ENCODE measurements at regions not wholly inside any gene's neighbourhood (a gene's known extent, or its start where the extent isn't known, plus 50 kb on each side); places are given as distances from the start of the nearest gene placed in this dataset.

DNA sequence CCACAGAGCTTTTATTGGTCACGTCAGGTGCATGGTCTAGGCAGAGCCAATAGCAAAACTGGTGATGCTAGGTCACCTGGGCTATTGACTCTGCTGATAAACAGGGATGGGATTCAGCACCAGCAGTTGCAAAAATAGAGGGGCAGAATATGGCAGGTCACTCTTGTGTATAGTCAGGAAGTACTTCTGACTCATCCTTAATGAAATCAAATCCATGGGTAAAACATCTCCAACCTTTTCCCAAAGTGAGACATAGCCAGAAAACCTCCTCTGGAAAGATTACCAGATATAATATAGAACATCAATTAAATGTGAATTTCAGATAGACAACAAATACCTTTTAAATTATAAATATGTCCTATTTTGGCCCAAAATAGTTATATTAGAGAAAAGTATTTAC lies 383.2 kb downstream of the METTL15 start:
- no peaks in the 10 kb centered on the region for H4K20me1 ChIP-seq (ENCODE audit: insufficient read depth)
- ChIA-PET POLR2A (no interaction called here), CTCF (no interaction called here), RAD21 (ENCODE audit: low non-redundant PET in 1 of 2, low total read pairs in 2 of 2, uncharacterized antibody in 2 of 2, unreplicated experiment in 2 of 2) (no interaction called here)
- no TSS peak for BruUV-seq (replicated peaks)
- no peaks in the 10 kb centered on the region for H3K4me1 ChIP-seq (ENCODE audit: control insufficient read depth in 1 of 2, insufficient read depth in 2 of 2, low read length in 2 of 2)
- H3K4me3 ChIP-seq (replicated peaks in 1 of 2; ENCODE audit: low read depth in 1 of 2, low read length in 2 of 2), result no peak overlapping the region
- H3K79me2 ChIP-seq (ENCODE audit: insufficient read depth, low read length), result no peaks in the 10 kb centered on the region
- H3K9me3 ChIP-seq (ENCODE audit: control insufficient read depth in 1 of 2, insufficient read depth in 1 of 2, low read depth in 1 of 2, low read length in 2 of 2), result no peaks in the 10 kb centered on the region
- H3K36me3 ChIP-seq (ENCODE audit: control insufficient read depth in 1 of 2, insufficient read depth in 2 of 2, low read length in 2 of 2), result no peaks in the 10 kb centered on the region
- H2AFZ ChIP-seq (ENCODE audit: low read depth, low read length, poor library complexity, severe bottlenecking), result no peak overlapping the region
- no peak overlapping the region for H3K4me2 ChIP-seq (ENCODE audit: low read length)
- H3K9ac ChIP-seq (ENCODE audit: low read length), result no peak overlapping the region
- no peak overlapping the region for H3K27ac ChIP-seq (ENCODE audit: low read depth, low read length)
- ATAC-seq (no peak), DNase-seq (ENCODE audit: low read depth, low spot score) (no peak)
- no peak for TF ChIP-seq EZH2phosphoT487 (IDR thresholded peaks at IDR 0.05; ENCODE audit: borderline replicate concordance)
- TF ChIP-seq, protein P1, sequence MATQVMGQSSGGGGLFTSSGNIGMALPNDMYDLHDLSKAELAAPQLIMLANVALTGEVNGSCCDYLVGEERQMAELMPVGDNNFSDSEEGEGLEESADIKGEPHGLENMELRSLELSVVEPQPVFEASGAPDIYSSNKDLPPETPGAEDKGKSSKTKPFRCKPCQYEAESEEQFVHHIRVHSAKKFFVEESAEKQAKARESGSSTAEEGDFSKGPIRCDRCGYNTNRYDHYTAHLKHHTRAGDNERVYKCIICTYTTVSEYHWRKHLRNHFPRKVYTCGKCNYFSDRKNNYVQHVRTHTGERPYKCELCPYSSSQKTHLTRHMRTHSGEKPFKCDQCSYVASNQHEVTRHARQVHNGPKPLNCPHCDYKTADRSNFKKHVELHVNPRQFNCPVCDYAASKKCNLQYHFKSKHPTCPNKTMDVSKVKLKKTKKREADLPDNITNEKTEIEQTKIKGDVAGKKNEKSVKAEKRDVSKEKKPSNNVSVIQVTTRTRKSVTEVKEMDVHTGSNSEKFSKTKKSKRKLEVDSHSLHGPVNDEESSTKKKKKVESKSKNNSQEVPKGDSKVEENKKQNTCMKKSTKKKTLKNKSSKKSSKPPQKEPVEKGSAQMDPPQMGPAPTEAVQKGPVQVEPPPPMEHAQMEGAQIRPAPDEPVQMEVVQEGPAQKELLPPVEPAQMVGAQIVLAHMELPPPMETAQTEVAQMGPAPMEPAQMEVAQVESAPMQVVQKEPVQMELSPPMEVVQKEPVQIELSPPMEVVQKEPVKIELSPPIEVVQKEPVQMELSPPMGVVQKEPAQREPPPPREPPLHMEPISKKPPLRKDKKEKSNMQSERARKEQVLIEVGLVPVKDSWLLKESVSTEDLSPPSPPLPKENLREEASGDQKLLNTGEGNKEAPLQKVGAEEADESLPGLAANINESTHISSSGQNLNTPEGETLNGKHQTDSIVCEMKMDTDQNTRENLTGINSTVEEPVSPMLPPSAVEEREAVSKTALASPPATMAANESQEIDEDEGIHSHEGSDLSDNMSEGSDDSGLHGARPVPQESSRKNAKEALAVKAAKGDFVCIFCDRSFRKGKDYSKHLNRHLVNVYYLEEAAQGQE (IDR thresholded peaks at IDR 0.05; ENCODE audit: low read depth), result no peak
- no peak for TF ChIP-seq RAD21 (IDR thresholded peaks at IDR 0.05; ENCODE audit: low read depth)
- no peak for TF ChIP-seq SIN3A (IDR thresholded peaks at IDR 0.05; ENCODE audit: low read depth)
- TF ChIP-seq CBX3 (IDR thresholded peaks at IDR 0.05; ENCODE audit: low read depth), result no peak
- TF ChIP-seq TCF7L2 (IDR thresholded peaks at IDR 0.05; ENCODE audit: borderline replicate concordance, extremely low read depth, insufficient read depth, insufficient read length), result no peak
- no peaks in the 10 kb centered on the region for H3K9me2 ChIP-seq (ENCODE audit: insufficient read depth)
- H3K27me3 ChIP-seq (ENCODE audit: insufficient read depth, low read length), result no peaks in the 10 kb centered on the region
- intact Hi-C loops (cut with micrococcal nuclease), result no loop called here

DNA sequence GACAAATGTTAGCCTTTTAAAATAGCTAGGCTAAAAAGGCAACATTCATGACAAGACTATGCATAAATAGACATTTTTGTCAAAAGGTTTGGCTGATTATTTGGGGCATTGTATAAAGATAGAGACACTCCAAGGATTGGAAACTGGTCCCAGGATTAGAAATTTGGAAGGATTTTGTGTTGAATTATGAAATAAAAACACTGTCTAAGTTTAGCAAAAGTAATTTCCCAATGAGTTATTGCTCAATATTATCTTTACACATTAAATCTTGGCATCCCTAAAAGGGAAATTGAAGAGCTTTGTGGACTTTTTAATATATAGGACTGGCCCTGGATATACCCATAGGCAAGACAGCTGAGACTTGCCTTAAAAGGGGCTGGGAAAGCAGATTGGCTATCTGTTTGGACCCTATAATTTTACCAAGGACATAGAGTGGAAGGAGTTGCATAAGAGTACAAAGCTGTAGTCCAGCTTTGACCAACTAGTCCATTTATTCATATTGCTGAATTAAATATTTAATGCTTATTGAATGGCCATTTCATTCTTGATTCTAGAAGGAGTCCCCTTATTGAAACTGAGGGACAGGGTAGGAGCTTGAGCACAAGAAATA lies 382.7 kb downstream of the METTL15 start:
- Histone ChIP-seq H3K79me2 (ENCODE audit: insufficient read depth, low read length) (no peaks in the 10 kb centered on the region), H3K9me3 (ENCODE audit: control insufficient read depth in 1 of 2, insufficient read depth in 1 of 2, low read depth in 1 of 2, low read length in 2 of 2) (no peaks in the 10 kb centered on the region), H3K4me3 (replicated peaks in 1 of 2; ENCODE audit: low read depth in 1 of 2, low read length in 2 of 2) (no peak overlapping the region), H3K27me3 (ENCODE audit: insufficient read depth, low read length) (no peaks in the 10 kb centered on the region), H2AFZ (ENCODE audit: low read depth, low read length, poor library complexity, severe bottlenecking) (no peak overlapping the region), H3K36me3 (ENCODE audit: control insufficient read depth in 1 of 2, insufficient read depth in 2 of 2, low read length in 2 of 2) (no peaks in the 10 kb centered on the region), H4K20me1 (ENCODE audit: insufficient read depth) (no peaks in the 10 kb centered on the region), H3K27ac (ENCODE audit: low read depth, low read length) (no peak overlapping the region), H3K9me2 (ENCODE audit: insufficient read depth) (no peaks in the 10 kb centered on the region), H3K4me1 (ENCODE audit: control insufficient read depth in 1 of 2, insufficient read depth in 2 of 2, low read length in 2 of 2) (no peaks in the 10 kb centered on the region), H3K9ac (ENCODE audit: low read length) (no peak overlapping the region), H3K4me2 (ENCODE audit: low read length) (no peak overlapping the region)
- ChIA-PET POLR2A (no interaction called here), RAD21 (ENCODE audit: low non-redundant PET in 1 of 2, low total read pairs in 2 of 2, uncharacterized antibody in 2 of 2, unreplicated experiment in 2 of 2) (no interaction called here), CTCF (no interaction called here)
- DNase-seq (ENCODE audit: low read depth, low spot score) (no peak), ATAC-seq (no peak)
- intact Hi-C loops (cut with micrococcal nuclease), result no loop called here
- no TSS peak for BruUV-seq (replicated peaks)
- TF ChIP-seq ELF1 (IDR thresholded peaks at IDR 0.05; ENCODE audit: borderline replicate concordance, low read depth) (no peak), EZH2 (IDR thresholded peaks at IDR 0.05) (no peak), RAD21 (IDR thresholded peaks at IDR 0.05; ENCODE audit: low read depth) (no peak), CBX3 (IDR thresholded peaks at IDR 0.05; ENCODE audit: low read depth) (no peak), YY1 (IDR thresholded peaks at IDR 0.05; ENCODE audit: extremely low read depth, insufficient replicate concordance, low read depth, low read length) (no peak), SP1 (IDR thresholded peaks at IDR 0.05; ENCODE audit: low read depth) (no peak), EGR1 (IDR thresholded peaks at IDR 0.05; ENCODE audit: low read depth) (no peak), SRF (IDR thresholded peaks at IDR 0.05; ENCODE audit: low read depth) (no peak)
- TF ChIP-seq, protein P2, sequence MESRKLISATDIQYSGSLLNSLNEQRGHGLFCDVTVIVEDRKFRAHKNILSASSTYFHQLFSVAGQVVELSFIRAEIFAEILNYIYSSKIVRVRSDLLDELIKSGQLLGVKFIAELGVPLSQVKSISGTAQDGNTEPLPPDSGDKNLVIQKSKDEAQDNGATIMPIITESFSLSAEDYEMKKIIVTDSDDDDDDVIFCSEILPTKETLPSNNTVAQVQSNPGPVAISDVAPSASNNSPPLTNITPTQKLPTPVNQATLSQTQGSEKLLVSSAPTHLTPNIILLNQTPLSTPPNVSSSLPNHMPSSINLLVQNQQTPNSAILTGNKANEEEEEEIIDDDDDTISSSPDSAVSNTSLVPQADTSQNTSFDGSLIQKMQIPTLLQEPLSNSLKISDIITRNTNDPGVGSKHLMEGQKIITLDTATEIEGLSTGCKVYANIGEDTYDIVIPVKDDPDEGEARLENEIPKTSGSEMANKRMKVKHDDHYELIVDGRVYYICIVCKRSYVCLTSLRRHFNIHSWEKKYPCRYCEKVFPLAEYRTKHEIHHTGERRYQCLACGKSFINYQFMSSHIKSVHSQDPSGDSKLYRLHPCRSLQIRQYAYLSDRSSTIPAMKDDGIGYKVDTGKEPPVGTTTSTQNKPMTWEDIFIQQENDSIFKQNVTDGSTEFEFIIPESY (IDR thresholded peaks at IDR 0.05; ENCODE audit: extremely low read depth, insufficient replicate concordance, low read length), result no peak
